ENCODE measurements at regions not wholly inside any gene's neighbourhood (a gene's known extent, or its start where the extent isn't known, plus 50 kb on each side); places are given as distances from the start of the nearest gene placed in this dataset.

DNA sequence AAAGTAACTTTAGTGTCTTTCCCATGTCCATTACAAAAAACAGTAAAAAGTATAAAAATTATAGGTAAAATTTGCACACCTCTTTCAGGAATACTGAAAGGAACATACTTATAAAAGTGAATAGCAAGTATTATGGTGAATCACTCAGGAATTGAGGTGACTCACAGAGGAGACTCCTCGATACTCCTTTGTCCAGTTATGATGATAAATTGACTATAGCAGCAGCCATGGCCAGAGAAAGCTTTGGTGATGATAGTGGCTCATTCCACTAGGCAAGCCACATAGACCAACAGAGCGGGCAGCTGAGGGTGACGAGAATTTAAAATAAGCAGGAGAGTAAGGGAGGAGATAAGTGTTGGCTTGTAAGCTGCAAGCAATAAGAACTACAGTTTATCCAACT, 1231.1 kb upstream of the CELF2 start:
- DNase-seq (no peak), ATAC-seq (no peak), FAIRE-seq (no peak)
- no peaks in the 10 kb centered on the region for H3K27me3 ChIP-seq
- WGBS, 2 donors, result 87 to 93% methylated on average over 3 of the region's 3 CpGs
- H3K36me3 ChIP-seq, result no peaks in the 10 kb centered on the region
- H3K4me1 ChIP-seq, result no peaks in the 10 kb centered on the region
- H3K4me3 ChIP-seq, result no peak overlapping the region
- intact Hi-C loops (cut with DNase I), result no loop called here
- TF ChIP-seq, protein P1, sequence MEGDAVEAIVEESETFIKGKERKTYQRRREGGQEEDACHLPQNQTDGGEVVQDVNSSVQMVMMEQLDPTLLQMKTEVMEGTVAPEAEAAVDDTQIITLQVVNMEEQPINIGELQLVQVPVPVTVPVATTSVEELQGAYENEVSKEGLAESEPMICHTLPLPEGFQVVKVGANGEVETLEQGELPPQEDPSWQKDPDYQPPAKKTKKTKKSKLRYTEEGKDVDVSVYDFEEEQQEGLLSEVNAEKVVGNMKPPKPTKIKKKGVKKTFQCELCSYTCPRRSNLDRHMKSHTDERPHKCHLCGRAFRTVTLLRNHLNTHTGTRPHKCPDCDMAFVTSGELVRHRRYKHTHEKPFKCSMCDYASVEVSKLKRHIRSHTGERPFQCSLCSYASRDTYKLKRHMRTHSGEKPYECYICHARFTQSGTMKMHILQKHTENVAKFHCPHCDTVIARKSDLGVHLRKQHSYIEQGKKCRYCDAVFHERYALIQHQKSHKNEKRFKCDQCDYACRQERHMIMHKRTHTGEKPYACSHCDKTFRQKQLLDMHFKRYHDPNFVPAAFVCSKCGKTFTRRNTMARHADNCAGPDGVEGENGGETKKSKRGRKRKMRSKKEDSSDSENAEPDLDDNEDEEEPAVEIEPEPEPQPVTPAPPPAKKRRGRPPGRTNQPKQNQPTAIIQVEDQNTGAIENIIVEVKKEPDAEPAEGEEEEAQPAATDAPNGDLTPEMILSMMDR (IDR thresholded peaks at IDR 0.05), result no peak
- peaks cover 0 to 3% (median 0%) of the 10 kb centered on the region in 4 donors for H3K9me3 ChIP-seq
- no peak overlapping the region for H3K27ac ChIP-seq

DNA sequence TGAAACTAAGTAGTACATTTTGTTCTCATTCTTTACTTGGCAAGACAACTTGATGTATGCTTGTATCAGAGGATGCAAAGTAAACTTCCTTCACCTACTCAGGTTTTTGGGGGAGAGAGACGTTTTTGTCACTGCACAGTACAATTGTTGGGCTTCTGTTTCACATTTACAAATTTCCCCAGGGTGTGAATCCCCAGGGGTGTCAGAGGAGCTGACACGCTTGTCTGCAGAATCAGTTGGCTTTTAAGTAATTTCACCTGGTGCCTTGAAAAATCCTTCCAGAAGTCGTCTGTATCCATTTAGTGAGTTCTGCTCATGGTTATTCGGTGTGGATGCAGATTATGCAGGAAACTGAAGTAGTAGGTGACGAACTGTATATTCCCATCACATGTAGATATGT, 1227.7 kb upstream of the CELF2 start:
- intact Hi-C loops (cut with DNase I), result no loop called here
- no peak for ATAC-seq
- DNase-seq, result no peak
- H3K9me3 ChIP-seq, result peaks cover 0 to 3% (median 0%) of the 10 kb centered on the region in 4 donors
- H3K27ac ChIP-seq, result no peak overlapping the region
- H3K36me3 ChIP-seq, result no peaks in the 10 kb centered on the region
- no peaks in the 10 kb centered on the region for H3K27me3 ChIP-seq
- TF ChIP-seq, protein P1 (IDR thresholded peaks at IDR 0.05), result no peak
- WGBS, 2 donors, result 66 to 71% methylated on average over 5 of the region's 5 CpGs
- no peak for FAIRE-seq
- no peaks in the 10 kb centered on the region for H3K4me1 ChIP-seq
- H3K4me3 ChIP-seq, result no peak overlapping the region

DNA sequence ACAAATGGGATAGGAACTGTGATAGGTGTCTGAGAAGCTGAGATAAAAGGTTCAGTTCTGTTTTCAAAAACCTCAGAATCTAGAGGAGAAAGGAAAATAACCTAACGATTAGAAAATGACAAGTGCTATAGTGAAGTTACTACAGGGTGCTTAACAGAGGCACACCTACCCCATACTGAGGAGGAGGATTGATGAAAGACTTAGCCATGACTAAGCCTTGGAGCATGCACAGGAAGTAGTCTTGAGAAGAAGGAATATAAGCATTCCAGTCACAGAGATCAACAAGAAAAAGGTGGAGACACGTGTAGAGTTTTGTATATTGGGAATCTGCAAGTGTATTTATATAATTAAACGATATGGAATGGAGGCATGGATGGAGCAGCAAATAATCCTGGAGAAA, 1225.5 kb upstream of the CELF2 start:
- TF ChIP-seq, protein P1 (IDR thresholded peaks at IDR 0.05), result no peak
- FAIRE-seq, result no peak
- Histone ChIP-seq H3K27ac (no peak overlapping the region), H3K27me3 (no peaks in the 10 kb centered on the region), H3K4me1 (no peaks in the 10 kb centered on the region), H3K36me3 (no peaks in the 10 kb centered on the region), H3K9me3 (peaks cover 0 to 3% (median 0%) of the 10 kb centered on the region in 4 donors), H3K4me3 (no peak overlapping the region)
- DNase-seq, result no peak
- intact Hi-C loops (cut with DNase I), result no loop called here
- no peak for ATAC-seq
- WGBS, 2 donors, result 54 to 72% methylated on average over 3 of the region's 3 CpGs

DNA sequence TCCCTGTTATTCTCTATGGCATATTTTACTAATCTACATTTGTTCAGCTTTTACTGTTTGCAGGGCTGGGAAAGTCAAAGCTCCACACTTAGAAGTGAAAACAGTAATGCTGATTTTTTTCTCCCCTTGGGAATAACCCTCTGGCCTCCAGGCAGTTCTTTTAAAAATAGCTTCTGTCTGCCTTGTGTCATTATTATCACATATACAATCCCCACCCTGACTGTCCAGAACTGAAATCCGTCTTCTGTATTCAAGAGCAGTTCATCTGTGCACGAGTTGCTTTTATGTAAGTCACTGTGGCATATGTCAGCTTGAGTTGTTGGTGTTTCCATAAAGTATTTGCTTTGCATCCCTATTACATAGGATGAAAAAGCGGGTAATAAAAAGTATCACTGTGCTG, 1221.1 kb upstream of the CELF2 start:
- no peak overlapping the region for H3K4me3 ChIP-seq
- no peak for ATAC-seq
- no peak for DNase-seq
- no peaks in the 10 kb centered on the region for H3K27me3 ChIP-seq
- H3K9me3 ChIP-seq, result no peaks in the 10 kb centered on the region
- 61 to 68% methylated on average over 3 of the region's 3 CpGs for WGBS, 2 donors
- intact Hi-C loops (cut with DNase I), result no loop called here
- no peaks in the 10 kb centered on the region for H3K4me1 ChIP-seq
- FAIRE-seq, result no peak
- TF ChIP-seq, protein P1 (IDR thresholded peaks at IDR 0.05), result no peak
- H3K27ac ChIP-seq, result no peak overlapping the region
- H3K36me3 ChIP-seq, result no peaks in the 10 kb centered on the region

DNA sequence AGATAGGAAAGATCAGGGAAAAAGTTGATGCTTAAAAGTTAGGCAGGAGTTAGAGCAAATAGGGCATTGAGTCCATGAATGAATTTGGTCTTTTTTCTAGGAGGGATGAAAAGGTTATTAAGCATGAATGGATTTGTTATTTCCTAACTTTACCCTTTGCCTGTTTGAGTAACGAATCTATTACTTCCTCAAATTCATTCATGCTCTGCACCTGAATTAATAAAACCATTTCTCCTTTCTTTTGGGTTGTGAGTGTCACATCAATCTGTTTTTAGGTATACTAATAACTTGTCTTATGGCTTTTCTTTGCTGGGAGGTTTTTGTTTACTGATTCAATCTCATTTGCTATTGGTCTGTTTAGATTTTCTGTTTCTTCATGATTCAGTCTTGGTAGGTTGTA, 1217.7 kb upstream of the CELF2 start:
- no peak for FAIRE-seq
- Histone ChIP-seq H3K4me3 (no peak overlapping the region), H3K36me3 (no peaks in the 10 kb centered on the region), H3K27me3 (no peaks in the 10 kb centered on the region), H3K9me3 (no peaks in the 10 kb centered on the region), H3K27ac (no peak overlapping the region), H3K4me1 (no peaks in the 10 kb centered on the region)
- WGBS, 2 donors, result 64 to 77% methylated on average over 1 of the region's 1 CpG
- TF ChIP-seq, protein P1 (IDR thresholded peaks at IDR 0.05), result no peak
- intact Hi-C loops (cut with DNase I), result no loop called here
- no peak for ATAC-seq
- no peak for DNase-seq
